ENCODE measurements at regions not wholly inside any gene's neighbourhood (a gene's known extent, or its start where the extent isn't known, plus 50 kb on each side); places are given as distances from the start of the nearest gene placed in this dataset.

DNA sequence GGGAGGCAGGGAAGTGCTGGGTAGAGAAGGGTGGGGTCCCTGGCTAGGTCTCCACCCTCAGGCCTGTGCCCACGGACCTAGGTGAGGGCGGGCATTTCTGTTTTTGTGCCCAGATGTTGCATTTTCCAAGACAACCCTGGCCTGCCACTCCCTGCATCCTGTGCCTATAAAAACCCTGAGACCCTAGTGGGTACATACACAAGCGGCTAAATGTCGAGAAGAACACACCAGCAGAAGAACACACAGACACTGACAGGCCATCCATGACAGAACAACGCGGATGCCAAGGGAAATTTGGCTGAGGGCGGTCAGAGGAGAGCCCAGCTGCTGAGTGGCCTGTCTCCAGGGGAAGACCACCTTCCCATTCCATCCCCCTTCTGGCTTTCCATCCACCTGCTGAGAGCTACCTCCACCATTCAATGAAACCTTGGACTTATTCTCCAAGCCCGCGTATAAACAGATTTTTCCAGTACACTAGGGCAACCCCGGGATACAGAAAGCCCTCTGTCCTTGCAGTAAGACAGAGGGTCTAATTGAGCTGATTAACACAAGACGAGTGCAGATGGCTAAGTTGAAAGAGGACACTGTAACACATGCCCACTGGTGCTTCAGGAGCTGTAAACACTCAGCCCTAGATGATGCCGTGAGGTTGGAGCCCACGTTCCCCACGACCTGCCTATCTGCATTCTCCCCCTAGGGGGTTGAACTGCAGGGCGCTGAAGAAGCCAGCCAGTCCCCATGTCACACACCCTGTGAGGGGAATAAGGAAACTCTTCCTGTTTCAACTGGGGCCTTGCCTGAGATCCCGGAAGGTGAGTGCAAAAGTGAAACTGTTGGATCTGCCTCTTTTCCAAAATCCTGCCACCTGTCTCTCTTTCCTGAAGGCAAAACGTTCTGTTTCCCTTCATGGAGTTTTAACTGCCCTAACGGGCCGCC lies 147.2 kb upstream of the COX10 start:
- Histone ChIP-seq H3K27ac (ENCODE audit: low read depth) (no peak overlapping the region), H3K4me3 (ENCODE audit: low read depth, low read length) (no peak overlapping the region), H3K36me3 (ENCODE audit: insufficient read depth) (no peaks in the 10 kb centered on the region), H3K4me1 (ENCODE audit: insufficient read depth) (no peaks in the 10 kb centered on the region)
- 76% methylated on average over 19 of the region's 19 CpGs for WGBS
- DNase-seq (ENCODE audit: extremely low spot score) = no peak

DNA sequence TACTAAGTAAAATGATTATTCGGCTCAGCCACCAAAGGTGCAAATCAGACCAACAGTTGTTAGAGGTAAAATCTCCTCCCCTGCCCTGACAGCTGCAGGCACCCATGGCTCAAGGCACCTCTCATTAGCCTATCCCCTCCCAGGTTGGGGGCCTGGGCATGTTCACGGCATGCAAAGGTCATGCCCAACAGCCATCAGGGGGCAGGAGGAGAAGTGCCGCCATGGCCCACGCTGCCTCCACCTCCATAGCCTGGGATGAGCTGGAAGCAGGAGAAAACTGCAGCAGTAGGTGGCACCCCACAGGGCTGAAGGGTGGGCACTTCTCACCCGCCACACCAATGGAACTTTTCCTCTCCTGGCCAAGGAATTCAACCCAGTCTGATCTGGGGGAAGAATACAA lies 146.4 kb upstream of the COX10 start:
- 94% methylated on average over 5 of the region's 5 CpGs for WGBS
- Histone ChIP-seq H3K4me1 (ENCODE audit: insufficient read depth) (no peaks in the 10 kb centered on the region), H3K36me3 (ENCODE audit: insufficient read depth) (no peaks in the 10 kb centered on the region)

DNA sequence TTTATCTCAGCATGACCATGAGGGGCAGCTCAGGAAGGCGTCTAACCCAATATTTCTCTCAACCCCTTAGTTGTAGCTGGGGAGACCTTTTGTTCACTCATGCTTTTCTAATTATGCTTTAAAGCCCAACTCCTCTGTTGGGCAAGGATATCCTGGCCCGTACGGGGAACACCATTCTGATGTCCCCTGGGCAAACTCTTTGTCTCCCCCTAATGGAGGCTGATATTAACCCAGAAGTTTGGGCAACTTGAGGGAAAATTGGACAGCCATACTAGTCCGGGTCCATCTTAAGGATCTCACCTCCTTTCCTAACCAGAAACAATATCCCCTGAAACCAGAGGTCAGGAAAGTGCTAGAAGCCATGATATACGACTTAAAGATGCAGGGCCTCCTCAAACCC lies 143.7 kb upstream of the COX10 start:
- Histone ChIP-seq H3K4me1 (ENCODE audit: insufficient read depth) (no peaks in the 10 kb centered on the region), H3K36me3 (ENCODE audit: insufficient read depth) (no peaks in the 10 kb centered on the region), H3K27ac (ENCODE audit: low read depth) (no peak overlapping the region), H3K4me3 (ENCODE audit: low read depth, low read length) (no peak overlapping the region)
- no peak for DNase-seq (ENCODE audit: extremely low spot score)
- WGBS = 85% methylated on average over 5 of the region's 5 CpGs

More for the DNA sequence above, 146.4 kb upstream of the COX10 start:
- DNase-seq (ENCODE audit: extremely low spot score) = no peak
- Histone ChIP-seq H3K4me3 (ENCODE audit: low read depth, low read length) (no peak overlapping the region), H3K27ac (ENCODE audit: low read depth) (no peak overlapping the region)

DNA sequence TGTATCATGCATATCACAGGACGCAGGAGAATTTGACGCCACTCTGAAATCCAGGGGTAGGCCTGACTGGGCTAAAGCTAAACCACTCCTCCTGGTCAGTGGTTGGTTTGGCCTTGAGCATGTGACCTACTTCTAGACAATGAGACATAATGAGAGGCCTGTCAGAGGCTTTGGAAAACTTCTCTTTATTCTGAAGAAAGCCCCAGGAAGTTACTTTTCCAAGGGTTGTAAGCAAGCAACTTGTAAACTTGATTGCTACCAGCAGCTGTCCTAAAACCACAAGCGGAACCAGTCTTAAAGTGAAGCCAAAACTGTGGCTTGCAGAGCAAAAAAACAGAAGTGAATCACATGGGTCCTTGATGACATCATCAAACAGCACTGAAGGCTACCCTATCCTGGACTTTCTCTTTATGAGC lies 138.2 kb upstream of the COX10 start:
- no peak for DNase-seq (ENCODE audit: extremely low spot score)
- Histone ChIP-seq H3K4me1 (ENCODE audit: insufficient read depth) (no peaks in the 10 kb centered on the region), H3K36me3 (ENCODE audit: insufficient read depth) (no peaks in the 10 kb centered on the region), H3K27ac (ENCODE audit: low read depth) (no peak overlapping the region), H3K4me3 (ENCODE audit: low read depth, low read length) (no peak overlapping the region)
- WGBS = 63% methylated on average over 3 of the region's 3 CpGs

DNA sequence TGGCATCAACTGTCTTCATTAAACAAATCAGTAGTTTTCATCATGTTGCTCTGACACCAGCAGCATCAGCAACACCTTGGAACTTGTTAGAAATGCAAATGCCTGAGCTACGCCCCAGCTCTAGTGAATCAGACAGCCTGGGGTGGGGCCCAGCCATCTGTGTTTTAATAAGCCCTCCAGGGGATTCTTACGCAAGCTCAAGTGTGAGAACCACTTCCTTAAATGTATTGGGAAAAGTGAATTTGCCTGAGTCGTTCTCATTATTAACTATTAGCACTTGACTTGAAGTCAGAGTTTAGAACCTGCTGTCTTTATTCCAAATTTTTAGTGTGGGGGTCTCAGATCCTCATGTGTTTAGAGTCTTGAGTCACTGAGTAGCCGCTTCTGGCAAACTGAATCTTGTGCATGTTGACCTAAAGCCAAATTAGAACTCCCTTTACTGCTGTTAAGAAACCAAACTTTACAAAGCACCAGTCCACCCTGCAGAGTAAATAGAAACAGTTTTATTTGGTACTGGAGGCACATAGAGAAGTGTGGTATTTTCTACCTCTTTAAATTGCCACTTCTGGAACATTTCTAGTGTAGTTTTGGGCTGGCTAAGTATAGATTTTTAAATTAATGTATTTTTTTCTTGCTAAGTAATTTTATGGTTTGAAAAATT lies 137.4 kb upstream of the COX10 start:
- no peak overlapping the region for H3K4me3 ChIP-seq (ENCODE audit: low read depth, low read length)
- no peak overlapping the region for H3K27ac ChIP-seq (ENCODE audit: low read depth)
- no peak for DNase-seq (ENCODE audit: extremely low spot score)
- no peaks in the 10 kb centered on the region for H3K36me3 ChIP-seq (ENCODE audit: insufficient read depth)
- 30% methylated on average over 4 of the region's 4 CpGs for WGBS
- no peaks in the 10 kb centered on the region for H3K4me1 ChIP-seq (ENCODE audit: insufficient read depth)

DNA sequence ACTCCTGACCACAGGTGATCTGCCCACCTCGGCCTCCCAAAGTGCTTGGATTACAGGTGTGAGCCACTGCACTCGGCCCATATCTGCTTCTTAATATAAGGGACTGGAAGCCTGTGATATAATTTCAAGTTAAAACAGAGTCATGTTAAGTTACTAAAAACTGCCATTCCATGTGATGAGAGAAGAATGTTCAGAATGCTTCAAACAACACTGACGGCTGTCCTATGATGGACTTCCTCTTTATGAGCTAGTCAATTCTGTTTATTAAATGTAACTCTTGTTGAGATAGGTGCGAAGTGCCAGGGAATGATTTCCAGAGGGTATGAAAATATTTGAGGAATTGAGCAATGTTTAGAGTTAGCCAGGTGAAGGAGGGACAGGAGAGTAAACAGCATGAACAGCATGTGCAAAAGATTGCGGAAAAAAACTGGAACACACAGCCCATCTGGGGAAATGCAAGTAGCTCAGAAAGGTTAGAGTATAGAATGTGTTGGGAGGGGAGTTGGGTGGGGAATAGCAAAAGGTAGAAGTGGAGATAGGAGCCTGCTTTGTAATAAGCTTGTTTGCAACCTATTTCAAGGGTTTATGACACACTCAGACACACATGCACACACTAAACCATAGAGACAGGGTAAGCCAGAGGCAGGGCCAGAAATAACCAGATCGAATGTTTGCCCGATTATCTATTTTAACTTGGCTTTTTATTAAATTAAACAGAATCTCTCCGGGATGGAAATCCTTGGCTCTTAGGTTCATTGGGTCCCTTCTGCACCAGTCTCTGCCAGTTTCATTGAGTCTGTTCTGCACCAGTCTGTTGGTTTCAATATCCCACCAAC lies 135.6 kb upstream of the COX10 start:
- WGBS = 70% methylated on average over 8 of the region's 8 CpGs
- Histone ChIP-seq H3K36me3 (ENCODE audit: insufficient read depth) (no peaks in the 10 kb centered on the region), H3K4me1 (ENCODE audit: insufficient read depth) (no peaks in the 10 kb centered on the region), H3K27ac (ENCODE audit: low read depth) (no peak overlapping the region), H3K4me3 (ENCODE audit: low read depth, low read length) (no peak overlapping the region)
- no peak for DNase-seq (ENCODE audit: extremely low spot score)

DNA sequence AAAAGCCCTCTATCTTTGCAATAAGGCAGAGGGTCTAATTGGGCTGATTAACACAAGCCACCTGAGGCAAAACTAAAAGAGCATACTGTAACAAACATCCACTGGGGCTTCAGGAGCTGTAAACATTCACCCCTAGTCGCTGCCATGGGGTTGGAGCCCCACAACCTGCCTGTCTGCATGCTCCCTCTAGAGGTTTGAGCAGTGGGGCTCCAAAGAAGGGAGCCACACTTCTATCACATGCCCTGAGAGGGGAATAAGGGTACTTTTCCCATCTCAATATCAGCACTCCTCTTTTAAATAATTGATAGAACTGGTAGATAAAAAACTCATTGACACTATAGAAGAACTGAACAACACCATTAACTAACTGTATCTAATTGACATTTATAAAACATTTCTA lies 130.1 kb upstream of the COX10 start:
- H3K4me3 ChIP-seq (ENCODE audit: low read depth, low read length) = no peak overlapping the region
- no peak for DNase-seq (ENCODE audit: extremely low spot score)
- no peak overlapping the region for H3K27ac ChIP-seq (ENCODE audit: low read depth)
- H3K36me3 ChIP-seq (ENCODE audit: insufficient read depth) = no peaks in the 10 kb centered on the region
- 52% methylated on average over 1 of the region's 1 CpG for WGBS
- H3K4me1 ChIP-seq (ENCODE audit: insufficient read depth) = no peaks in the 10 kb centered on the region

DNA sequence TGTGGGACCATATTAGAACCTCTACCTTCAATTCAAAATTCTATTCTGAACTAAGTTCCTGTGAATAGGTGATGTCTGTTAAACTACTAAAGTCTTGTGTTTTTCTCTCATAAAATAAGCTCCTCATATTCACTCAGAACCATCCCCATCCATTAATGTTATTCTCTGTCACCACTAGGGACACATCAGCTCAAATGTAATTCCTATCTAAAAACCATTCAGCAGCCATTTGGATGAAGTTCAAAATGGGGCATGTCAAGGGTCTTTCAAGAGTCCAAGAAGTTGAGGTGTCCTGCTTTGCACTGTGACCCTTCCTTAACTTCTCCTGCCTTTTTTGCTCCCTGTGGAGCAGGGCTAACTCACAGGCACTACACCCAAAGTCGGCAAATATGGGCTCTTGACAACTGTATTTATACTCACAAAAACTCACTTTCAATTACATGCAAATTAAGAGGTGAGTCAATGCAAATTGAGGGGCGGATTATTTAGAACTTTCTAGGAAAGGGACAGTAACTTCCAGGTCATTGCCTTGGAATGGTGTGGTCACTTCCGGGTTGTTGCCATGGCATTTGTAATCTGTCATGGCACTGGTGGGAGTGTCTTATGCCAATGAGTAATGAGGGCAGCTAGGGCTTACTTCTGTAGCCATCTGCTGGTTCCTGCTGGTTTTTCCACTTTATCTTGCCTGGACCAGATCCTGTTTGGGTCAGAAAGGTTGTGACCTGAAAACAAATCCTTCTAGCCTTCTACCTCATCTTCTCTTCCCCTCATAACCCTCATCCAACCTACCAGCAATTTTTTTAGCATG lies 128.2 kb upstream of the COX10 start:
- H3K27ac ChIP-seq (ENCODE audit: low read depth) = no peak overlapping the region
- 94% methylated on average over 3 of the region's 3 CpGs for WGBS
- DNase-seq (ENCODE audit: extremely low spot score) = no peak
- no peak overlapping the region for H3K4me3 ChIP-seq (ENCODE audit: low read depth, low read length)
- H3K4me1 ChIP-seq (ENCODE audit: insufficient read depth) = no peaks in the 10 kb centered on the region
- no peaks in the 10 kb centered on the region for H3K36me3 ChIP-seq (ENCODE audit: insufficient read depth)

DNA sequence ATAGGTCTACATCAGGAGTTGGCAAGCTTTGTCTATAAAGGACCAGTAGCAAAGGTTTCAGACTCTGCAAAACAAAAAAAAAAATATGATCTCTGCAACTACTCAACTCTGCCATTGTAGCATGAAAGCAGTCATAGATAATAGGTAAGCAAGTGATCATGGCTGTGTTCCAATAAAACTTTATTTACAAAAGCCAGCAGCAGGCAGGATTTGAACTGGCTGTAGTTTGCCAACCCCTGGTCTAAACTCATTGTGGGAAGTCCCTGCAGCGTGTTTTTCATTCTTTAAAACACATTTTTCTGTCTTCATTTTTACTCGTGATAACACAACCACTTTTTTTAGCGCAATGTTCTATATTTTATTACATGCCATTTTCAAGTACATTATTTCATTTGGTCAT lies 127.5 kb upstream of the COX10 start:
- 92% methylated on average over 3 of the region's 3 CpGs for WGBS
- Histone ChIP-seq H3K27ac (ENCODE audit: low read depth) (no peak overlapping the region), H3K4me1 (ENCODE audit: insufficient read depth) (no peaks in the 10 kb centered on the region), H3K4me3 (ENCODE audit: low read depth, low read length) (no peak overlapping the region), H3K36me3 (ENCODE audit: insufficient read depth) (no peaks in the 10 kb centered on the region)
- DNase-seq (ENCODE audit: extremely low spot score) = no peak

DNA sequence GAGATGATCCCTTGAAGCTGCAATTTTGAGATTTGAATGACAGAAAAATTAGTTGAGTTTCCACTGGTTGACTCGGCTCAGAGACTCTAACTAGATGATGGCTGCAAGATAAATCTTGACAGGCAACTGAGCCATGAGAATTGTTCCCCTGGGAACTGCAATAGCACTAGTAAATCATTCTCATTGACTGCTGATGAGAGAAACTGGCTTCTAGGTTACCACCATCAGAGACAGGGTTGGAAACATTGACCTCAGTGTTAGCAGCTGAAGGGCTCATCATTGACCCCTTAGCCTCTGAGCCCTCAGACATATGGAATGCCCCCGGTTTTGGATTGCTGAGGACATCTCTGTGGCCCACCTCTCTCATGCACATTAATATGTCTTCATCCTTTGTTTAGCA lies 125.4 kb upstream of the COX10 start:
- no peaks in the 10 kb centered on the region for H3K4me1 ChIP-seq (ENCODE audit: insufficient read depth)
- H3K4me3 ChIP-seq (ENCODE audit: low read depth, low read length) = no peak overlapping the region
- 68% methylated on average over 2 of the region's 2 CpGs for WGBS
- H3K27ac ChIP-seq (ENCODE audit: low read depth) = no peak overlapping the region
- DNase-seq (ENCODE audit: extremely low spot score) = no peak
- H3K36me3 ChIP-seq (ENCODE audit: insufficient read depth) = no peaks in the 10 kb centered on the region

DNA sequence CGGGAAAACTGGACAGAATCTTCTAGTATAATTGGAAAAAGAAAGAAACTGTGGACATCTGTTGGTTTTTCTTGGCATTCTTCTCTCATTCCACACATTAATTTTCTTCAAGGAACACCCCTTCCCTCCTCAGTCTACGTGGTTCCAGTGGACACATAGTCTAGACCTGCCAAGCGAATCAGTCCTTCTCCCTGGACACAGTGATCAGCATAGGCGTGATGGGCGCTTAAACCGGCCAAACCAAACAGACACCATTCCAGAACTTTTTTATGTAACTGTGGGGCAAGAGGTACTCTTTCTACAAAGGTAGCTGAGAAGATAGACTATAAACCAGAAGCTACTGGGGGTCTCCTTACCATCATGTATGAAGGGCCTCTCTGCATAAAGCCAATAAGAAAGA lies 121.8 kb upstream of the COX10 start:
- Histone ChIP-seq H3K27ac (ENCODE audit: low read depth) (no peak overlapping the region), H3K4me3 (ENCODE audit: low read depth, low read length) (no peak overlapping the region), H3K4me1 (ENCODE audit: insufficient read depth) (no peaks in the 10 kb centered on the region), H3K36me3 (ENCODE audit: insufficient read depth) (no peaks in the 10 kb centered on the region)
- WGBS = 91% methylated on average over 6 of the region's 6 CpGs
- no peak for DNase-seq (ENCODE audit: extremely low spot score)

DNA sequence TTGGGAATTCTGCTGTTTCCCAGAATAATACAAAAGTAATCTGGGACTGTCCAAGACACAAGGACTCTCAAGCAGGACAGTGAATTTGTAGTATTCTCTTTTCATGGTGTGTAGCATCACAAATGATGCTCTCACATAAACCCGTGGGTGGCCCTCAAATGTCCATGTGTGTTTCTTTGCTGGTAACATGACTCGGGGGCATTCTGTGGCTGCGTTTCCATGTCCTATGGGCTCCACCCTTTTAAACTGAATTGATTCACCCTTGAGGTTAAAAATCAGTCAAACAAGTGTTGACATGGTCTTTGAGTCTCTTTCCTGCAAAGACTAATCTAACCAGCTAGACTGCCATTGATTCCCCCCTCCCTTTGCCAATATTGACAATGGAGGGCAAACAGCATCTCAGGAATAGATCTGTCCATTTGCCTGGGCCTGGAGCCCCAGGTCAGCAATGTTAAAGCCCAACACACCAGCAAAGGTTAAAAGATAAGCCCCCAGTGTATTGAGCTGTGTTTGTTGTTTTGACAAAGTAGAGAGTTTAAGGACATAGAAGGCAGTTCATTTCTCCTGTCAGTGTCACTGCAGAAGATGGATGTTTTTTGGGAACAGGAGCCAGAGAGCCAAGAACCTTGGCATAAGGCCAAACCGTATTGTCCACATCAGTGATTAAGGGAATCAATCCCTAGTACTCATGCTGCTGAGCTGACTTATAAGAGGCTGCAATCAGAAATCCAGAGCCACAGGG lies 117.1 kb upstream of the COX10 start:
- no peak for DNase-seq (ENCODE audit: extremely low spot score)
- Histone ChIP-seq H3K4me3 (ENCODE audit: low read depth, low read length) (no peak overlapping the region), H3K4me1 (ENCODE audit: insufficient read depth) (no peaks in the 10 kb centered on the region), H3K36me3 (ENCODE audit: insufficient read depth) (no peaks in the 10 kb centered on the region), H3K27ac (ENCODE audit: low read depth) (no peak overlapping the region)
- WGBS = 82% methylated on average over 4 of the region's 4 CpGs
